ENCODE measurements at regions not wholly inside any gene's neighbourhood (a gene's known extent, or its start where the extent isn't known, plus 50 kb on each side); places are given as distances from the start of the nearest gene placed in this dataset.
"Not testable (repeated sequence)": the region's sequence is repeated elsewhere in the genome, so short reads cannot be mapped to it uniquely, and the experiment has no call there.

- no peak overlapping the region for H3K27ac Mint-ChIP-seq (ENCODE audit: low read depth, unreplicated experiment)
Measured at GRCh38 chr4:159592898-159593556, 490.1 kb downstream of the RAPGEF2 start.

GRCh38 chr4:159593681-159594080, 490.8 kb downstream of the RAPGEF2 start:
- TF ChIP-seq, protein P1, sequence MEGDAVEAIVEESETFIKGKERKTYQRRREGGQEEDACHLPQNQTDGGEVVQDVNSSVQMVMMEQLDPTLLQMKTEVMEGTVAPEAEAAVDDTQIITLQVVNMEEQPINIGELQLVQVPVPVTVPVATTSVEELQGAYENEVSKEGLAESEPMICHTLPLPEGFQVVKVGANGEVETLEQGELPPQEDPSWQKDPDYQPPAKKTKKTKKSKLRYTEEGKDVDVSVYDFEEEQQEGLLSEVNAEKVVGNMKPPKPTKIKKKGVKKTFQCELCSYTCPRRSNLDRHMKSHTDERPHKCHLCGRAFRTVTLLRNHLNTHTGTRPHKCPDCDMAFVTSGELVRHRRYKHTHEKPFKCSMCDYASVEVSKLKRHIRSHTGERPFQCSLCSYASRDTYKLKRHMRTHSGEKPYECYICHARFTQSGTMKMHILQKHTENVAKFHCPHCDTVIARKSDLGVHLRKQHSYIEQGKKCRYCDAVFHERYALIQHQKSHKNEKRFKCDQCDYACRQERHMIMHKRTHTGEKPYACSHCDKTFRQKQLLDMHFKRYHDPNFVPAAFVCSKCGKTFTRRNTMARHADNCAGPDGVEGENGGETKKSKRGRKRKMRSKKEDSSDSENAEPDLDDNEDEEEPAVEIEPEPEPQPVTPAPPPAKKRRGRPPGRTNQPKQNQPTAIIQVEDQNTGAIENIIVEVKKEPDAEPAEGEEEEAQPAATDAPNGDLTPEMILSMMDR (IDR thresholded peaks at IDR 0.05; ENCODE audit: unreplicated experiment): no peak
- Mint-ChIP-seq H3K27ac (ENCODE audit: low read depth, unreplicated experiment) (no peak overlapping the region), H3K9me3 (ENCODE audit: unreplicated experiment) (no peaks in the 10 kb centered on the region), H3K4me1 (ENCODE audit: insufficient read depth, unreplicated experiment) (peaks cover 9% of the 10 kb centered on the region), H3K27me3 (ENCODE audit: insufficient read depth, unreplicated experiment) (no peaks in the 10 kb centered on the region), H3K4me3 (ENCODE audit: unreplicated experiment) (no peak overlapping the region), H3K36me3 (ENCODE audit: insufficient read depth, unreplicated experiment) (no peaks in the 10 kb centered on the region)
- intact Hi-C loops (cut with micrococcal nuclease): no loop called here
- ChIA-PET POLR2A (interaction anchor here (0.6 kb wide), 1 partner anchor 1171 kb away, joined by 4 read pairs; no protein-coding TSS in a partner anchor), CTCF (interaction anchor here (0.7 to 1.2 kb wide), 4 partner anchors 8 to 138 kb away, joined by 3 to 5 read pairs (median 4); no protein-coding TSS in a partner anchor)
- DNase-seq (ENCODE audit: unreplicated experiment): no peak
- BruUV-seq (replicated peaks): no TSS peak

More at GRCh38 chr4:159592898-159593556, 490.1 kb downstream of the RAPGEF2 start:
- no peaks in the 10 kb centered on the region for H3K36me3 Mint-ChIP-seq (ENCODE audit: insufficient read depth, unreplicated experiment)
- ChIA-PET POLR2A (interaction anchor here (0.6 kb wide), 1 partner anchor 1172 kb away, joined by 4 read pairs; no protein-coding TSS in a partner anchor), CTCF (interaction anchor here (1.0 to 1.1 kb wide), 2 partner anchors 8 to 15 kb away, joined by 4 to 5 read pairs; no protein-coding TSS in a partner anchor)
- no TSS peak for BruUV-seq (replicated peaks)
- H3K4me3 Mint-ChIP-seq (ENCODE audit: unreplicated experiment): no peak overlapping the region
- intact Hi-C loops (cut with micrococcal nuclease): no loop called here
- TF ChIP-seq, protein P1 (IDR thresholded peaks at IDR 0.05; ENCODE audit: unreplicated experiment): no peak
- no peak for DNase-seq (ENCODE audit: unreplicated experiment)
- no peaks in the 10 kb centered on the region for H3K27me3 Mint-ChIP-seq (ENCODE audit: insufficient read depth, unreplicated experiment)
- H3K9me3 Mint-ChIP-seq (ENCODE audit: unreplicated experiment): peaks cover under 1% of the 10 kb centered on the region
- peaks cover 2% of the 10 kb centered on the region for H3K4me1 Mint-ChIP-seq (ENCODE audit: insufficient read depth, unreplicated experiment)

DNA sequence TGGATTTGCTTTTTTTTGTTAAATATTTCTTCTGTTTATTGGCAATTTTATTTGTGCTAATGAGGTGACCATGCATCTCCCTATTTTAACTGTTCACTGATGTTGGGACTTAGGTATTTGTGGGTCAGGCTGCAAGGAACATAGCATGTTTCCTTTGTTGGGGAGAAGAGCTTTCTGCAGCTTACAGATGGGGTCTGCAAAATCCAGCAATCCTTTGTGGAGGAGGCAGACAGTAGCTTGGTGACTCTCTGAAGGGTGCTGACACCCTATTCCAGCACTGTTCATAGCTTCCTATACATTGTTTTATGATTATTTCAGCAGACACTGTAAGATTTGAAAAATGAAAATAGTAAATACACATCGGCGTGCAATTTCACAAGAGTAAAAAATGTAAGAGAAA, 491.7 kb downstream of the RAPGEF2 start:
- POLR2A ChIA-PET: no interaction called here
- H3K9me3 Mint-ChIP-seq (ENCODE audit: unreplicated experiment): no peaks in the 10 kb centered on the region
- H3K4me3 Mint-ChIP-seq (ENCODE audit: unreplicated experiment): no peak overlapping the region
- TF ChIP-seq, protein P1 (IDR thresholded peaks at IDR 0.05; ENCODE audit: unreplicated experiment): no peak
- CTCF ChIA-PET: interaction anchor here (1.2 kb wide), 1 partner anchor 13 kb away, joined by 3 read pairs; no protein-coding TSS in a partner anchor
- no TSS peak for BruUV-seq (replicated peaks)
- no peaks in the 10 kb centered on the region for H3K27me3 Mint-ChIP-seq (ENCODE audit: insufficient read depth, unreplicated experiment)
- no peak for DNase-seq (ENCODE audit: unreplicated experiment)
- H3K27ac Mint-ChIP-seq (ENCODE audit: low read depth, unreplicated experiment): no peak overlapping the region
- H3K4me1 Mint-ChIP-seq (ENCODE audit: insufficient read depth, unreplicated experiment): peaks cover 15% of the 10 kb centered on the region
- intact Hi-C loops (cut with micrococcal nuclease): no loop called here
- no peaks in the 10 kb centered on the region for H3K36me3 Mint-ChIP-seq (ENCODE audit: insufficient read depth, unreplicated experiment)

- H3K36me3 Mint-ChIP-seq (ENCODE audit: insufficient read depth, unreplicated experiment); DNase-seq (ENCODE audit: unreplicated experiment); POLR2A ChIA-PET; H3K9me3 Mint-ChIP-seq (ENCODE audit: unreplicated experiment); H3K27ac Mint-ChIP-seq (ENCODE audit: low read depth, unreplicated experiment); intact Hi-C loops (cut with micrococcal nuclease); H3K27me3 Mint-ChIP-seq (ENCODE audit: insufficient read depth, unreplicated experiment); BruUV-seq (replicated peaks); H3K4me3 Mint-ChIP-seq (ENCODE audit: unreplicated experiment): not testable (repeated sequence)
- peaks cover 15% of the 10 kb centered on the region for H3K4me1 Mint-ChIP-seq (ENCODE audit: insufficient read depth, unreplicated experiment)
- CTCF ChIA-PET: interaction anchor here (0.6 to 1.2 kb wide), 2 partner anchors 13 to 1714 kb away, joined by 3 read pairs; no protein-coding TSS in a partner anchor
Measured at GRCh38 chr4:159595101-159595500, 492.2 kb downstream of the RAPGEF2 start.
